HG02642 (cell line): ENCODE measurements at regions not wholly inside any gene's neighbourhood (a gene's known extent, or its start where the extent isn't known, plus 50 kb on each side); places are given as distances from the start of the nearest gene placed in this dataset.
"Not testable (repeated sequence)": the region's sequence is repeated elsewhere in the genome, so short reads cannot be mapped to it uniquely, and the experiment has no call there.

Experiments
- ATAC-seq: cut with Tn5 transposase; IDR thresholded peaks from one replicate; pipeline ENCODE4 v1.9.1; 2021; ENCODE audit warnings: mild to moderate bottlenecking; ENCODE audit not compliant: unreplicated experiment, poor library complexity

DNA sequence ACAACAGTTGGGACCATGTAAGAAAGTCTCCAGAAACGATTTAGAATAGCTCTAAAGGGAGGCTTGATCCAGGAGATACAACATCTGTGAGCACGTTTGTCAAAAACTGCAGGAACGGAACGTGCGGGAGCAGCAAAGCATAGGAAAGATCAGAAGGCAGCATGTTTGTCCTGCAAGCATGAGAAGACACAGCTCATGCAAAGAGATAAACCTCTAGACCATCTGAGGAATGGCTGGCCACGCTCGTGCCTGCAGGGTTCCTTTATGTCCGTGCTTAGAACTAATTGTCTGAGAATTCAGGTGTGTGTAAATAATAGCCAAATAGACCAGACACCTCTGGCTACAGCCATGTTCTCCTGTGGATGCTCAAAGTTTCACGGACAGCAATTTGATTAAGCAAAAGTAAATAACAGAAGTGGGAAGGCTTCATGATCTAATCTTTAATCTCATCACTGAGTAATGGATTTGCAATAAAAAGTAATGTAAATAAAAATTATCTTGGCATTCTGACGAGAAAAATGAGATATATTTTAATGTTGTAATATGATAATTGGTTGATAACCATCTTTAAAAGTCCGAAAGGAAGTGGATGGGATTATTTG is 534.8 kb upstream of the CDH7 start:
- ATAC-seq, result no peak

DNA sequence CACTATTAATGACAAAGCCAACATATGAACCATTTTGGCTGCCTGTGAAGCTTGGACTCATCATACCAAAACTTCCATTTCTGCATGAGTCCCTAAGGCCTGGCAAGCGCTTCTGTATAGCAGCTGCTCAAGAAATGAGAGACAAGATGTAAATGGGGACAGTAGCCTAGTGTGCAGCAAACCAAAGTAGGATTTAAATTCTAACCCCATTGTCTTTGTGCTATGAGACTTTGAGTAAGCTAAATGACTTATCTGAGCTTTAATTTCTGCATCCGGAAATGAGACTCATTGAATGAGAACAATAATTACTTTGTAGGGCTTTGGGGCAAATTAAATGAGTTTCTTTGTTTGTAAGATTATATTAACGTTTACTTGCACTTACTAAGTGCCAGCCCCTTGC is 536.4 kb upstream of the CDH7 start:
- no peak for ATAC-seq

DNA sequence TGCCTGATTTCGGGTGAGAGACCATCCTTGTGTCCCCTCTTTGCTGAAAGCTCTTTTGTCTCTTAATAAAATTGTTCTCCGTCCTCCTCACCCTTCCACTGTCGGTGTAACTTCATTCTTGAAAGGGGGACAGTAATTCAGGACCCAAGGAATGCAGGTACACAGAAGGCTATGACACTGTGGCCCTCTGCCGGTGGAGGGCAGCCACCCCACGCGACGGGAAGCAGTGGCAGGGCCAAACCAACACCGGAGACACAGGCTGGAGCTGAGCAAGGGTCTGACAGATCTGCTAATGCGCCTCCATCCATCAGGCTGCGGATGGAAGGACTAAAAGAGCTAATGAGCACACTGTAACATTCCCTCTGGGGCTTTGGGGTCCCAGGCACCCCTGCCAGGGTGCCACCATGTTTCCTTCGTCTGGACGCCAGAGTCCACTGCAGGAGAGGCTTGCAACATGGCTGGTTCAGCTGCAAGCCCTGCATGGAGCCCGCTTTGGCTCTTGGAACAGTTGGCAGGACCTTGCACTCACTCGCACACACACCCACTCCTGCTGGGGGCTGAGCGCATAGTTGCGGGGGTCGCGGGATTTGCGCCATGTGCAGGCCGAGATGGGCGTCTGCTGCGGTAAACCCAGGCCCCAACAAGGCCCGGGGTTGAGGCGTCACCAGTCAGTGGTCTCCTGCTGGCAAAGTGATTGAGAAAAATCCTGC is 544.1 kb upstream of the CDH7 start:
- ATAC-seq, result no peak

DNA sequence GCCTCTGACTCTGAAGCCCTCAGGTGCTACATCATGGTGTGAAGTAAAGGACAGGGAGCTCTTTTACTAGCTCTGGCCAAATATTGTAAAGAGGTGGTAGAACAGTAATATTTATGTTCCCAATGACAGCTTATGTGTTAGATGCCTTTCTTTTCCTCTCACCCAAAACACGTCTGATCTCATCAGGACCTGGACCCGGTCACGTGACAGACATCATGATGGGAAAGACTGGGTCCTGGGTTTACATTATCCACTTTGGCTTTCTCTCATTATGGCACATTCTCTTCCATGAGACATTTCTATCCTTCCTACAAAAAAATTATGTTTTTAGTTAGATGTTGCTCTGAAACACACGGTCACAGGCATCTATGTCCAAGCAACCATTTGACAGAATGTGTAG is 548.7 kb upstream of the CDH7 start:
- ATAC-seq, result no peak

DNA sequence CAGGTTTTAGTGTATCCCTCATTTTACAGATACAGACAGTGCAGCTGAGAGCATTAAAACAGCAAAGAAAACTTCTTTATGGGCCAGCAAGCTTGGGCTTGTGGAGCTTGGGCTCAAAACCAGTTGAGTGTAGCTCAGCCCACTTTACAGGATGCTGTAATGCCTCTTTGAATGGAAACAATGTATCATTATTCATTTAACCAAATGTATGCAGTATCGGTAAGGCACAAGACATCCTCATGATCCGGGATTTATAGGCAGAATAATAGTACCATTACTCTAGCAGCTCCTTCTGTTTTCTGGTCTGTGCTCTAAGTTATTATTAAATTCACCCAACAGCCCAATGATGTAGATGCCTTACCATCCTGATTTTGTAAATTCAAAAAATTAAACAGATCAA is 575.1 kb upstream of the CDH7 start:
- ATAC-seq, result no peak

DNA sequence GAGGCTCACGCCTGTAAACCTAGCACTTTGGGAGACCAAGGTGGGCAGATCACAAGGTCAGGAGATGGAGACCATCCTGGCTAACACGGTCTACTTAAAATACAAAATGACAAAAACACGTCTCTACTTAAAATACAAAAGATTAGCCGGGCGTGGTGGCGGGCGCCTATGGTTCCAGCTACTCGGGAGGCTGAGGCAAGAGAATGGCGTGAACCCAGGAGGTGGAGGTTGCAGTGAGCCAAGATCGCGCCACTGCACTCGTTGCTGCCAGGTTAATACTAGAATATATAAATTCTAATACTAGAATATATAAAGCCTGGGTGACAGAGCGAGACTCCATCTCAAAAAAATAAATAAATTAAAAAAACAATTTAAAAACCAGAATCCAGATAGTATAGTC is 588.7 kb upstream of the CDH7 start:
- ATAC-seq, result not testable (repeated sequence)

DNA sequence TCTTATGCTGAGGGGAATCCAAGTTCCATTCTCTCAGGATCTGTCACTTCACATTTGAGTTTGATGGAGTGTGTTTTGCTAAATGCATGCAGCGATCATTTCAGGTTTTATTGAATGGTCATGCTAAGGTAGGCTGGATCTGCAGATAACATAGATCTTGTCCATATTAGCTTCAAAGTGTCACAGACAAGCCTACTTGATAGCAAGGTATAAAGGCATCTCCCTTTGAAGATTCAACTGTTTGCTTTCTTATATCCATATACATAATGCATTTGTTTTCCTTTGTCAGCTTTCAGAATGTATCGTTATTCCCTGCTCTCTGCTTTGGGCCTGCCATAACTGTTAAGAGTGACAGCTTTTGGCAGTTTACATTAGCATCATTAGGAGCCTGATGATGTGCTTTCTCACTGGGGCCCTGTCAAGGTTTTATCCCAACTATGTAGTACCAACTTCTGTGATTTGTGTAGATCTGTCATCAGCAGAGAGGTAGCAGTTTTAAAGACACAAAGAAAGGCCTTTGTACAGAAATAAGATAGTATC is 604.3 kb upstream of the CDH7 start:
- ATAC-seq, result no peak

DNA sequence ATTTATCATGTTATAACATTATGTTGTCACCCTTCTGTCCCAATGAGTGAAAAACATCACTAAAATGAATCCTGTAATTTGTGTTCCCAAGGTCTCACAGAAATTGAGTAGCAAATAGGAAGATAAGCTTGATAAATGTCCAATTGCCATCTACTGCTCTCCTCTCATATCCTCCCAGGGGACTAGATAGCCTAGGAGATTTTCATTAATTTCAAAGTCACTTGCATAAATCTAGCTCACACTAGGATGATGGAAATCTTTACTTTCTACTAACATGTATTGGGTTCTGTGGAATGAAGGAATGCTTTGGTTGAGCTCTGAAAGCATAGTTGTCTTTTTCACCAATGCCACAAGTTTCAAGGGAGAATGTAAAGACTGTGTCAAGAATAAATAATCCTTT is 605.5 kb upstream of the CDH7 start:
- no peak for ATAC-seq

DNA sequence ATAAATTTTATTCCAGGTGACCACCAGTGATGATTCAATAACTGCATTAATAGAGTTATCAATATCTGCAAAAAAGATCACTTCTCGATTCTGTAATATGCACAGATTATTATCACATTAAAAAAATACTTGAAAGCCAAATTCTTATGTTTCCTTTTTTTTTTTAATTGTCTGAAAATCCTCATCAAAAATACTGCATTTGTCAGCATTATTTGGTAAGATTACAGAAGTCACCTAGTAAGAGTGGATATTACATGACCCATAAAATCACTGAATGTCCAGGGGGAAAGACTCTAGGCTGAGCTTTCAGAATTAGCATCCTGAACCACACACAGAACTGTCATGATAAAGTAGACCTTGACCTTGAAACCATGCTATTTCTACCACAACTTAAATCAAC is 617.2 kb upstream of the CDH7 start:
- no peak for ATAC-seq

DNA sequence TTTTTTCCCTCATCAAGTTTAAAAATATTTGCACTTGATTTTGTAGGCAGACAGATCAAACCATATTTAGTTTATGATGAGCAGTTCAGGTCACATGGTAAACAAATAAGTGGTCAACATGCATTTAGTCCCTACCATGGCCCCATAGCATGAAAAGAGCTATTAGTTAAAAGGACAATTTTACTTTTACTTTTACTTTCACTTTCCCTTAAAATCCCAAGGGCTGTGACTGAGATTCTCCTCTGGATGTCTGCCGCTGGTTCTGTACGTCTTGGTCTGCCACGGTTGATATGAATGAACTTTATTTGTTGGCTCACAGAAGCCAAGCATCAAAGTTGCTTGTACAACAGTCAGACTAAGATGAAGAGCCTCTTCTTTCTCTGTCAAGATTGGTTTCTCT is 626.2 kb upstream of the CDH7 start:
- ATAC-seq, result no peak

DNA sequence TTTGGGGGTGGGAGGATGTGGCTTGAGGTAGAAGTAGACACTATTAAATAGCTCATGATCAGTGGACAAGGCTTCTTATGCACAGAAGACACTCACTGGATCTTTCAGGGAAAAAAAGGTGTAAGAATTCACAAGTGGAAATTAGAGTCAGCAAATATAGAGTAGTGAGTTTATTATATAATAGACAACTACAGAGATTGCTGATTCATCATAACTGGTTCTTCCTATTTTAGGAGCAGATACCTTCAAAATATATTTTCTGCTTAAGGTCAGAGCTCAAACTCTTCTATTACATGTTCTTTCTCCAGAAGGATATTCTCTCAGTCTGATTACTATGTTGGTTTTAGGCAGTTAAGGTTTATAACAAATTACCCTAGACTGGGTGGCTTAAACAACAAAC is 646.9 kb upstream of the CDH7 start:
- ATAC-seq, result no peak

DNA sequence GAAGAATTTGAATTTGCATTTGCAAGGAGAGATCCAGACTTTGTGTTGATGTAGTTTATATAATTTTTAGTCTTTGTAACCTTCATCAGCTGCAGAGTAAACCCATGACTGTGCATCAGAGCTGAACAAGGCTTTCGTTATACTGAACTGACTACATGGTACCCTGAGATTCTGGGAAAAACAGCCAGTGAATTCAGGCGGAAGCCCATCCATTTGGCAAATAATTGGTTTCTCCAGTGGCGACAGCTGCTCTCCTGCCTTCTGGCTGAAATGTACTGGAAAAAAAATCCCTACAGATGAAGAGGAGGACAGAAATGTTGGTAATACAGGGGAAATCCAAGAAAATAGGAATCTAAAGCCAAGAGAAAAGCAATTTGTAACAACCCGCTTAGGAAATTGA is 657.5 kb upstream of the CDH7 start:
- ATAC-seq, result no peak

DNA sequence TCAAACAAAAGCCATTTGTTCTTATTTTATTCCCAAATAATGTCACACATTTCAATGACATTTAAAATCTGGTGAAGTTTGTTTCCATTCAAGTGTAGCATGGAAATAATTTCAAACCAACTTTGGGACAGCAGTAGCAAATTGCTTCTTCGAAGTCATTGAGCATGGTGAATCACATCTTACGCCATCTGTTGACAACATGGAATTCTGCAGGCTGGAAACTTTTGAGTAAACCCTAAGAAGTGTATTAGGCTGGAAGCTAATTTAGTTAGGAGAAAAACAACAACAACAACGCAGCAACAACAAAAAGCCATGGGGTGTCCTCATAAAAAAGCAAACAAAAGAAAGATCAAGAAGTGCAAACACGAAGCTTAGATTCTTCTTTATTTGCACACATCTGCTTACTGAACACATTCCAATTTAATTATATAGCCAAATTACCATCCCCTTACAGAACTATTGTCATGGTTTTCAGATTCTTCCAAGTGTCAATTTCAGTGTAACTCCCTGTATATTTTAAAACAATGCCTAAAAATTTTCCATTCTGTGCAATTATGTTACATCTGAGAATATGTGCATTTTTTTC is 659.0 kb upstream of the CDH7 start:
- no peak for ATAC-seq

DNA sequence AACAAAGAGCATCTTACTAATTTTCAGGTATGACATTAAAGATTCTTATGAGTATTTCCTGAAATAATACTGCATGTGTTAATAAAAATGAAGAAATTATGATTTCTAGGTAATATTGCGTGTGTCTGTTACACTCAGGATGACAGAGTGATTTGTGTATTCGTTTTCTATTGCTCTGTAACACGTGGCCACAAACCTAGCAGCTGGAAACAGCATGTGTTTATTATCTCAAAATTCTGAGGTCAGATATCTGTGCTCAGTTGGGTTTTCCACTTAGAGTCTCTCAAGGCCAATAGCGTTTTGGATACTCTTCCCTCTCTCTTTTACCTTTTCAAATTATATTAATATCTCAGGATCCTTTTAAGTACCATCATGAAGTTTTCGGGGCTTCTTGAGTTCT is 667.9 kb upstream of the CDH7 start:
- no peak for ATAC-seq

DNA sequence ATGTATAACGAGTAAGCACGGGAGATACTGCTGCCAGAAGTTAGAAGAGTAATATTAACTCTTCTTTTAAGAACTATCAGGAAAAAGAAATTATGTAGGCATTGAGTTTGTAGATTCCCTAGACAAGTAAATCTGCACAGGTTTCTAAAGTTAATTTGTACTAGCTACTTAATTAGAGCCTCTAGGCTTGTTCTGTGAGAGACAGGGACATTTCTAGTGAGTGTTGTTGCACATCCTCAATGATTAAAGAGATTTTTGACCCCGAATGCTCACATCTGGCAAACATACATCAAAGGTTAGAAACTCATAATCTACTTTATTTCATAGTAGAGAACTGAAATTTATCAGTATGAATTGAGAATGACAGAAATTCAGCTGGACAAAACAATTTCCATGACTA is 669.0 kb upstream of the CDH7 start:
- no peak for ATAC-seq

DNA sequence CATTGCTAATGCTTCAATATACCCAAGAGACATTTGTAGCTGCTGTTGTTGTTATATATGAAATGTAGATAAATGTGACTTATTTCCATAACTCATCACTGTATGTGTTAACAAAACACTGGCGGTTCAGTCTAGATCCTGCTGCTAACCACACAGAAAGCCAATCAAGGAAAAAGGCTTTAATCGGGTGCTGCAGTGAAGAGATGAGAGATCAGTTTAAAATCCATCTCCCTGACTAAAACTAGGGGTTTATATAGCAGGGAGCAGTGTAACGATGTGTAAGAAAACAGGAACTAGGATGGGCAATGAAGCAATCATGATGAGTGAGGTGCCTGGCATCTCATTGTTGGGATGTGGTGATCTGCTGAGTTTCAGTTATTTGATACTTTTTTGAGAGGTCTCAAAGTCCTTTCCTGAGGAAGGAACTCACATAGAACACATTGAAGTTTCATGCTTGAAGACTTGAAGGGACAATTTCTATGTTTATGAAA is 677.7 kb upstream of the CDH7 start:
- ATAC-seq, result no peak

DNA sequence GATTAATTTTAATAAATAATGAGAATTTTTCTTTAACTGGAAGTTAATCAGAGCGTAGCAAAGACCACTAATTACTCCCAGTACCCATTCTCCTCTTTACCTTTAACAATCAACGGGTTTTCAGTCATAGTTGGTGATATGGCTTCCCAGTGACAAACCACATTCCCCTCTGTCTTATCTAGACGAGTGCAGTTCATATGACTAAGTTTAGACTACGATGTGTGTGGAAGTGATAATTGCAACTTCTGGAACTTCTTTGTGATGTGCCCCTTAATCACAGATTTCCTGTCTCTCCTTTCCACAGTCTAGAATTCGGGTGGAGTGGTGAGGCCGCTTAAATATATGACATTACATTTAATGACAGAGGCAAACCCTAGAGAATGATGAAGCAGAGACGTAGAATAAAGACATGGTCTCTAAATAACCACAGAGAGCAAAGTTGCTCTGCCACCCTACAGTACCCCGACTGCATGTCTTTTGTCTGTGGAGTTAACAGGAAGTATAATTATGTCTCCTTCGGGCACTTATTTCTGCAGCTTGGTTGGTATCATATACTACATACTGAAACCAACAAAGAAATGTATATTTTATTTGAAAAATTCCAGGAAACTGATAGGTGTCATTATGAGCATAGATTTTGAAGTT is 693.3 kb upstream of the CDH7 start:
- ATAC-seq, result no peak

DNA sequence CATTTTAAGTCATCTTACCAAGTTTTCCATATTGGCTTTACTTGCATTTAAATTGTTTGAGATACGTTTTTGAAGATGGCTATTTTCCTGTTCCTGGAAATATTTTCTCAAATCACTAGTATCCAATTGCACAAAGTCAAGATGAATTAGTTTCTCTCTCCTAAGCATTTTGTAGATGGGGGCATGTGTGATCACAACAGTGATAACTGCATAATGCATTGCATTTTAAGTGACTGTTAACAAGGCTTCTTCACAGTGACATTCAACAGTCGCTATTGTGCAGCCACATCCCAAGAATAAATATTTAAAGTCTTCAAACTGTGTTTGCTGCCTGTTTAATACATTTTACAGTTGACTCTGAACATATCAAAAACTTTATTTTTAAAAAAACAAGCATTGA is 694.2 kb upstream of the CDH7 start:
- ATAC-seq, result no peak

DNA sequence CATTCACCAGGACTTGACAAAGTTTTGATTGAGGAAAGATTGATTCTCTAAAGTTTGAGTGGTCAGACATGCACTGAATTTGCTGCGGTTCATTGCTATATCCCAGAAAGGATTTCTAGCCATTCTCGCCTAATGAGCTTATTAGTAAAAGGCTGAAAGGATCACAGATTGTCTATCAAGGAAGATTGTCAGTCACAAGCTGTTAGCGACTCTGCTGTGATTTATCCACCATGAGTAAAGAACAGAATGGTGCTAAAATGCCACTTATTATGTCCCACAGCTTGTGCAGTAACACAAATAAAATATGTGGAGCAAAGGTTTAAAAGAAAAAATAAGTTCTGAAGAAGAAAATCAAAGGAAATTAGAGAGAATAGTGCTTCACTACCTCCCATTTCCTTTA is 701.2 kb upstream of the CDH7 start:
- ATAC-seq, result no peak

DNA sequence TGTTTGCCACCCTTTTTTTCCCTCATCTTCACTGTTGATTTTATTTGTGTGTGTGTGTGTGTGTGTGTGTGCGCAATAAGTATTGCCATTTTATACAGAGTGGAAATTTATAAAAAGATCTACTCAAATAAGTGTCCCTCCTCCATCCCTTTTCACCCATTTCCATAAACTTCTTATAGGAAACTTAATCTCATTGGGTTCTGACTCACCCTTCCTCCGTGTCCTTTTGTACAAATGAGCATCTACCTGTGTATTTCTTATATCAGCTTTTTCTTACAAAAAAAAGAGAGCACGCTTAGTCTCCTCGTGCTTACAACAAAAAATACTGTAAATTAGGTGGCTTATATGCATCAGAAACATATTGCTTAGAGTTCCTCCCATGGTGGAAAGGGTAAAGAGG is 711.2 kb upstream of the CDH7 start:
- ATAC-seq, result no peak

DNA sequence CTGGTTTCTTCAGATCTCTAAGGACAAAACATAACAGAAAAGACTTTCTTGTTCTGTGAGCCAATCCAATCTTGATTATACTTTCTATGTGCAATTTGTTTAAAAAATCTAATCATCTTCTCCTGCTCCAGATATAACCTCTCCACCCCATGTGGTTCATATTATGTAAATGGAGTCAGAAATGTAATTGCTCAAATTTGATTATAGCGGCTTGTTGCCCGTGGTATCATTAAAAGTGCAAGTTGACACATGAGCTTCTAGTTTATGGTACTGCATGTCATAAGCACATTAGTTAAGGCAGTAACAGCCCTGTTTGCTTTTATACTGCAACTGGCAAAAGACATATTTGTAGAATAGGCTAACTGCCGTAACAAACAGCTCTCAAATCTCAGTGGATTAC is 715.1 kb upstream of the CDH7 start:
- ATAC-seq, result no peak
